Neural cell (in vitro differentiated cells): ENCODE measurements at regions not wholly inside any gene's neighbourhood (a gene's known extent, or its start where the extent isn't known, plus 50 kb on each side); places are given as distances from the start of the nearest gene placed in this dataset.

Source experiments
- H2AFZ ChIP-seq: fragments of 200-600, 300-800 bp; sonication (generic), shearing (Covaris generic); 2 replicates; pipeline ENCODE4 v1.6.0; 2014; ENCODE audit warnings: low read depth, mild to moderate bottlenecking, antibody characterized with exemption, low read length, moderate library complexity
- H3F3A ChIP-seq: fragments of 200-600 bp; shearing (Covaris generic); 2 replicates; pipeline ENCODE4 v1.6.1; 2016; ENCODE audit warnings: mild to moderate bottlenecking, moderate library complexity, mixed read lengths, antibody characterized with exemption, low read length; ENCODE audit not compliant: insufficient read depth, poor library complexity, severe bottlenecking
- H3K27ac ChIP-seq: fragments of 200-600, 300-800 bp; sonication (generic), shearing (Covaris generic); 2 replicates; pipeline ENCODE4 v1.5.1; 2014; ENCODE audit warnings: mild to moderate bottlenecking, low read length, moderate library complexity
- H3K27me3 ChIP-seq: fragments of 300-800, 200-600 bp; sonication (generic), shearing (Covaris generic); 2 replicates; pipeline ENCODE4 v1.6.0; 2014; ENCODE audit warnings: mild to moderate bottlenecking, low read depth, low read length, moderate library complexity; ENCODE audit not compliant: insufficient read depth
- H3K36me3 ChIP-seq: fragments of 300-800, 200-600 bp; sonication (generic), shearing (Covaris generic); 2 replicates; pipeline ENCODE4 v1.5.1; 2014; ENCODE audit warnings: mild to moderate bottlenecking, antibody characterized with exemption, low read length, moderate library complexity; ENCODE audit not compliant: insufficient read depth
- H3K4me2 ChIP-seq: fragments of 300-800, 200-600 bp; sonication (generic), shearing (Covaris generic); 2 replicates; pipeline ENCODE4 v1.6.0; 2014; ENCODE audit warnings: mild to moderate bottlenecking, low read length
- H3K4me3 ChIP-seq: fragments of 300-800, 200-600 bp; sonication (generic), shearing (Covaris generic); 2 replicates; pipeline ENCODE4 v1.5.1; 2014; ENCODE audit warnings: mild to moderate bottlenecking, low read length, moderate library complexity
- H3K79me2 ChIP-seq: fragments of 200-600 bp; shearing (Covaris generic); replicated peaks from 2 replicates; pipeline ENCODE4 v1.6.0; 2014; ENCODE audit warnings: mild to moderate bottlenecking, low read length, moderate library complexity; ENCODE audit not compliant: insufficient read depth
- H3K9ac ChIP-seq: fragments of 300-800, 200-600 bp; sonication (generic), shearing (Covaris generic); 2 replicates; pipeline ENCODE4 v1.6.1; 2016; ENCODE audit warnings: mild to moderate bottlenecking, low read length, mixed read lengths
- H3K9me2 ChIP-seq: fragments of 200-600 bp; shearing (Covaris generic); 2 replicates; pipeline ENCODE4 v1.6.1; 2016; ENCODE audit warnings: mild to moderate bottlenecking, low read length, mixed read lengths; ENCODE audit not compliant: insufficient read depth
- H3K9me3 ChIP-seq: fragments of 200-600, 300-800 bp; sonication (generic), shearing (Covaris generic); 2 replicates; pipeline ENCODE4 v1.6.1; 2016; ENCODE audit warnings: mild to moderate bottlenecking, mixed run types, low read length, moderate library complexity, mixed read lengths
- H4K20me1 ChIP-seq: fragments of 200-600 bp; shearing (Covaris generic); 2 replicates; pipeline ENCODE4 v1.6.1; 2016; ENCODE audit warnings: mild to moderate bottlenecking, mixed run types; ENCODE audit not compliant: insufficient read depth
- CTCF ChIP-seq: fragments of 450-650 bp; IDR thresholded peaks from 2 replicates; pipeline ENCODE4 v1.5.1; 2014; ENCODE audit warnings: antibody characterized with exemption, mild to moderate bottlenecking, moderate library complexity; ENCODE audit not compliant: poor library complexity, severe bottlenecking
- EP300 ChIP-seq: fragments of 450-650 bp; conservative IDR thresholded peaks from 2 replicates; pipeline ENCODE4 v1.6.1; 2014; ENCODE audit warnings: antibody characterized with exemption, mild to moderate bottlenecking, moderate library complexity; ENCODE audit not compliant: poor library complexity, severe bottlenecking
- EZH2 ChIP-seq: fragments of 200-600, 300-800 bp; shearing (Covaris generic), sonication (generic); IDR thresholded peaks from 2 replicates; pipeline ENCODE4 v1.6.1; 2014; ENCODE audit warnings: antibody characterized with exemption, low read length, borderline replicate concordance, mild to moderate bottlenecking; ENCODE audit not compliant: insufficient read depth, poor library complexity, severe bottlenecking
- MXI1 ChIP-seq: fragments of 450-650 bp; conservative IDR thresholded peaks from 2 replicates; pipeline ENCODE4 v1.6.1; 2014; ENCODE audit warnings: antibody characterized with exemption, mild to moderate bottlenecking; ENCODE audit not compliant: poor library complexity, severe bottlenecking
- POLR2AphosphoS5 ChIP-seq: IDR thresholded peaks from 2 replicates; pipeline ENCODE4 v1.6.1; 2012
- RAD21 ChIP-seq: fragments of 450-650 bp; conservative IDR thresholded peaks from 2 replicates; pipeline ENCODE4 v1.6.1; 2014; ENCODE audit warnings: antibody characterized with exemption, mild to moderate bottlenecking, moderate library complexity
- REST ChIP-seq: IDR thresholded peaks from 2 replicates; pipeline ENCODE4 v1.6.1; 2012; ENCODE audit warnings: borderline replicate concordance
- SMC3 ChIP-seq: fragments of 450-650 bp; conservative IDR thresholded peaks from 2 replicates; pipeline ENCODE4 v1.6.1; 2014; ENCODE audit warnings: antibody characterized with exemption, mild to moderate bottlenecking, moderate library complexity; ENCODE audit not compliant: poor library complexity
- TAF1 ChIP-seq: IDR thresholded peaks from 2 replicates; pipeline ENCODE4 v1.6.1; 2012; ENCODE audit warnings: low read depth

- TF ChIP-seq EZH2 (no peak), RAD21 (no peak), CTCF (no peak), SMC3 (no peak), POLR2AphosphoS5 (no peak), REST (no peak), EP300 (no peak), TAF1 (no peak), MXI1 (no peak)
- Histone ChIP-seq H3K79me2 (no peaks in the 10 kb centered on the region), H3K9me3 (no peaks in the 10 kb centered on the region), H3K27ac (no peak overlapping the region), H3K9ac (no peak overlapping the region), H3K9me2 (no peaks in the 10 kb centered on the region), H3K27me3 (no peaks in the 10 kb centered on the region), H4K20me1 (no peaks in the 10 kb centered on the region), H3F3A (no peaks in the 10 kb centered on the region), H3K4me2 (no peak overlapping the region), H2AFZ (no peak overlapping the region), H3K4me3 (no peak overlapping the region), H3K36me3 (no peaks in the 10 kb centered on the region)
These were observed 57.2 kb upstream of the RGMA start for GRCh38 chr15:93146196-93146595.

GRCh38 chr15:93144463-93145236 lies 55.6 kb upstream of the RGMA start:
- Histone ChIP-seq H3K4me3 (no peak overlapping the region), H3K27ac (no peak overlapping the region), H3K9me2 (no peaks in the 10 kb centered on the region)

More at GRCh38 chr15:93144463-93145236, 55.6 kb upstream of the RGMA start:
- Histone ChIP-seq H3K9me3 (no peaks in the 10 kb centered on the region), H3K27me3 (no peaks in the 10 kb centered on the region), H3K4me2 (no peak overlapping the region), H3F3A (no peaks in the 10 kb centered on the region), H4K20me1 (no peaks in the 10 kb centered on the region), H3K79me2 (no peaks in the 10 kb centered on the region), H3K36me3 (no peaks in the 10 kb centered on the region), H3K9ac (no peak overlapping the region), H2AFZ (no peak overlapping the region)
- TF ChIP-seq REST: no peak
- no peak for TF ChIP-seq EP300
- TF ChIP-seq TAF1: no peak
- TF ChIP-seq SMC3: no peak
- no peak for TF ChIP-seq RAD21
- TF ChIP-seq POLR2AphosphoS5: no peak
- no peak for TF ChIP-seq CTCF
- no peak for TF ChIP-seq MXI1
- TF ChIP-seq EZH2: no peak
